ENCODE measurements at regions not wholly inside any gene's neighbourhood (a gene's known extent, or its start where the extent isn't known, plus 50 kb on each side); places are given as distances from the start of the nearest gene placed in this dataset.

GRCh38 chr11:50214376-50214775, 181.7 kb downstream of the OR4C45 start:
- 4% methylated on average over 6 of the region's 6 CpGs for WGBS (ENCODE audit: insufficient coverage, low coverage, missing lambda C conversion rate)
- Histone ChIP-seq H3K27ac (ENCODE audit: extremely low read depth, low read depth, low read length) (no peak overlapping the region), H3K36me3 (ENCODE audit: control insufficient read depth, insufficient read depth, low read length) (no peaks in the 10 kb centered on the region), H3K9ac (ENCODE audit: insufficient read depth in 1 of 2, low read depth in 2 of 2, low read length in 2 of 2) (no peak overlapping the region), H3K9me1 (ENCODE audit: control insufficient read depth, insufficient read depth, low read length) (no peaks in the 10 kb centered on the region), H3K4me1 (replicated peaks in 1 of 2; ENCODE audit: control insufficient read depth in 2 of 2, insufficient read depth in 2 of 2, low read length in 2 of 2) (no peaks in the 10 kb centered on the region), H2AFZ (ENCODE audit: low read depth, low read length) (no peak overlapping the region), H4K20me1 (replicated peaks; ENCODE audit: control insufficient read depth, insufficient read depth, low read length) (no peaks in the 10 kb centered on the region), H3K79me2 (ENCODE audit: control insufficient read depth, insufficient read depth, low read length) (no peaks in the 10 kb centered on the region), H3K9me3 (replicated peaks; ENCODE audit: control insufficient read depth, insufficient read depth, low read depth, low read length) (no peaks in the 10 kb centered on the region), H3K27me3 (ENCODE audit: control insufficient read depth in 2 of 2, insufficient read depth in 2 of 2, low read length in 2 of 2) (no peaks in the 10 kb centered on the region), H3K4me2 (ENCODE audit: insufficient read depth, low read length) (no peak overlapping the region), H3K4me3 (no peak overlapping the region)
- ATAC-seq (no peak), DNase-seq (ENCODE audit: extremely low read depth in 1 of 4, low spot score in 3 of 4) (no peak), FAIRE-seq (no peak)
- intact Hi-C loops (cut with micrococcal nuclease), result no loop called here
- ChIA-PET POLR2A (no interaction called here), CTCF (ENCODE audit: low intra/inter-chr PET ratio) (no interaction called here)
- BruUV-seq (replicated peaks), result no TSS peak
- in situ Hi-C loops (cut with MboI), result no loop called here
- no peak for TF ChIP-seq RAD51 (IDR thresholded peaks at IDR 0.05; ENCODE audit: borderline replicate concordance, low read depth)
- TF ChIP-seq NCOA1 (IDR thresholded peaks at IDR 0.05; ENCODE audit: low read depth), result no peak
- TF ChIP-seq DLX4 (CRISPR knock-in tag; IDR thresholded peaks at IDR 0.05), result no peak
- TF ChIP-seq ZNF431 (CRISPR knock-in tag; IDR thresholded peaks at IDR 0.05), result no peak
- TF ChIP-seq RBBP5 (IDR thresholded peaks at IDR 0.05; ENCODE audit: borderline replicate concordance, insufficient read depth, low read length, poor library complexity, severe bottlenecking), result no peak
- no peak for TF ChIP-seq ZNF407 (IDR thresholded peaks at IDR 0.05; ENCODE audit: low read depth)
- TF ChIP-seq DMBX1 (CRISPR knock-in tag; IDR thresholded peaks at IDR 0.05; ENCODE audit: borderline replicate concordance), result no peak
- TF ChIP-seq, protein P1, sequence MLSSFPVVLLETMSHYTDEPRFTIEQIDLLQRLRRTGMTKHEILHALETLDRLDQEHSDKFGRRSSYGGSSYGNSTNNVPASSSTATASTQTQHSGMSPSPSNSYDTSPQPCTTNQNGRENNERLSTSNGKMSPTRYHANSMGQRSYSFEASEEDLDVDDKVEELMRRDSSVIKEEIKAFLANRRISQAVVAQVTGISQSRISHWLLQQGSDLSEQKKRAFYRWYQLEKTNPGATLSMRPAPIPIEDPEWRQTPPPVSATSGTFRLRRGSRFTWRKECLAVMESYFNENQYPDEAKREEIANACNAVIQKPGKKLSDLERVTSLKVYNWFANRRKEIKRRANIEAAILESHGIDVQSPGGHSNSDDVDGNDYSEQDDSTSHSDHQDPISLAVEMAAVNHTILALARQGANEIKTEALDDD (IDR thresholded peaks at IDR 0.05), result no peak
- TF ChIP-seq BMI1 (IDR thresholded peaks at IDR 0.05; ENCODE audit: low read length), result no peak
- no peak for TF ChIP-seq CTBP1 (IDR thresholded peaks at IDR 0.05; ENCODE audit: borderline replicate concordance)
- TF ChIP-seq, protein P2, sequence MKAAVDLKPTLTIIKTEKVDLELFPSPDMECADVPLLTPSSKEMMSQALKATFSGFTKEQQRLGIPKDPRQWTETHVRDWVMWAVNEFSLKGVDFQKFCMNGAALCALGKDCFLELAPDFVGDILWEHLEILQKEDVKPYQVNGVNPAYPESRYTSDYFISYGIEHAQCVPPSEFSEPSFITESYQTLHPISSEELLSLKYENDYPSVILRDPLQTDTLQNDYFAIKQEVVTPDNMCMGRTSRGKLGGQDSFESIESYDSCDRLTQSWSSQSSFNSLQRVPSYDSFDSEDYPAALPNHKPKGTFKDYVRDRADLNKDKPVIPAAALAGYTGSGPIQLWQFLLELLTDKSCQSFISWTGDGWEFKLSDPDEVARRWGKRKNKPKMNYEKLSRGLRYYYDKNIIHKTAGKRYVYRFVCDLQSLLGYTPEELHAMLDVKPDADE (conservative IDR thresholded peaks at IDR 0.05; ENCODE audit: control insufficient read depth, low read depth, low read length), result no peak
